Cerebellar cortex (tissue), 1 donor: ENCODE measurements at regions not wholly inside any gene's neighbourhood (a gene's known extent, or its start where the extent isn't known, plus 50 kb on each side); places are given as distances from the start of the nearest gene placed in this dataset.
A peak's percentile ranks its signal among the peaks of the same experiment; 100 is the strongest.
"Not testable (repeated sequence)": the region's sequence is repeated elsewhere in the genome, so short reads cannot be mapped to it uniquely, and the experiment has no call there.

ENCODE experiments used
- DNase-seq: peaks from one replicate; pipeline ENCODE4 v3.0.0-alpha.2; 2015; ENCODE audit warnings: low spot score

DNA sequence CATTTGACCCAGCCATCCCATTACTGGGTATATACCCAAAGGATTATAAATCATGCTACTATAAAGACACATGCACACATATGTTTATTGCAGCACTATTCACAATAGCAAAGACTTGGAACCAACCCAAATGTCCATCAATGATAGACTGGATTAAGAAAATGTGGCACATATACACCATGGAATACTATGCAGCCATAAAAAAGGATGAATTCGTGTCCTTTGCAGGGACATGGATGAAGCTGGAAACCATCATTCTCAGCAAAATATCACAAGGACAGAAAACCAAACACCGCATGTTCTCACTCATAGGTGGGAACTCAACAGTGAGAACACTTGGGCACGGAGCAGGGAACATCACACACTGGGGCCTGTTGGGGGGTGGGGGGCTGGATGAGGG is 290.0 kb upstream of the HNRNPA3 start:
- DNase-seq: not testable (repeated sequence)

DNA sequence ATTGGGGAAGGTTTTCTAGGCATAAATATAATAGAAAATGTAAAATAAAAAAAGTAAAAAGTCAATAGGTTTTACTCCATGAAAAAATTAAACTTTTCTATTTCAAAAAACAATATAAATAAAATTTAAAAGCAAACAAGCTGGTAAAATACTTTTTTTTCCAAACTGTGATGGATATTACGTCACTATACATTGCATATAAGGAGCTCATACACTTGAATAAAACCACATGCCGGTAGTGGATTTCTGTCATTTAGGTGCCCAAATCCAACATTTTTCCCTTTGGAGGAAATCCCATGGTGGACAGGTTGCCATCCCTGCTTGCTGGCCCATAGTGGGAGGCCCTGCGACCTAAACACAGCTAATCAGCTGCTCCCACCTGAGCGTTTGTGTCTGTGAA is 289.4 kb upstream of the HNRNPA3 start:
- no peak for DNase-seq

DNA sequence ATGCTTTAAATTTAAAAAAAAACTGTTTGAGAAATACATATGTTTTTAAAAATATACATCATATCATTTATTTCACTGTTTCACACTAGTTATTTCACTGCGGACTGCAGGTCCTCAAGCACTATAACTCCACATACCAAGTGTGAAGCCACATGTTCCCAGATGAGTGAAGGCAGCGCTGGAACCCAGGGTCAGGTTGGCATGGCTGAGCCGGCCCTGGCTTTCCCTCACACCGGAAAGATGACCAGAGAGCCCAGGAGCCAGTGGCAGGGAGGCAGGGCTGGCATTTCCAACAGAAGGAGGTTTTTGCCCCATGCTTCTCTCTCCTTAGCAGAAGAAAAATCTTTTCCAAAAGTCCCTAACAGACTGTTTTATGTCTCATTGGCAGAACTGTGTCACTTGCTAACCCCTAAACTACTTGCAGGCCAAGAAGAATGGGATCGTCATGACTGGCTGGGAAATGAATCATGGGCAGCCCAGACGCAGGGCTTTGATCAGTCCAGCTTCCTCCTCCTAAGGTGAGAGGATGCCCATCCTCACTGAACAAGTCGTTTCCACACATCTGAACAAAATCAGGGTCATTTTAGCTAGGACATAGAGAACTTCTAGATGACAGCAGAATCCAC is 287.6 kb upstream of the HNRNPA3 start:
- no peak for DNase-seq

DNA sequence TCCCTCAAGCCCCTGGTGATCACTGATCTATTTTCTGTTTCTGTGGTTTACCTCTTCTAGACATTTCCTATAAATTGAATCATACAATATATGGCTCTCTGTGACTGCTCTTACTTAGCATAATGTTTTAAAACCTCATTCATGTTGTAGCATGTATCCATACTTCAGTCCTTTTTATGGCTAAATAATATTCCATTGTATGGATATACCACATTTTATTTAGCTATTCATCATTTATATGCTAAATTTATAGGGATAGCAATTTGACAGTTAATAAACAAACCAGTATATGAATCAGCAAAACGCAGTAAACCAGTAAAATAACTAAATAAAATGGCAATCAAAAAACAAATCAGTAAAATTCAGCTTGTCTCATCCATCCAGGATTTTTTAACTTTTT is 286.1 kb upstream of the HNRNPA3 start:
- no peak for DNase-seq

DNA sequence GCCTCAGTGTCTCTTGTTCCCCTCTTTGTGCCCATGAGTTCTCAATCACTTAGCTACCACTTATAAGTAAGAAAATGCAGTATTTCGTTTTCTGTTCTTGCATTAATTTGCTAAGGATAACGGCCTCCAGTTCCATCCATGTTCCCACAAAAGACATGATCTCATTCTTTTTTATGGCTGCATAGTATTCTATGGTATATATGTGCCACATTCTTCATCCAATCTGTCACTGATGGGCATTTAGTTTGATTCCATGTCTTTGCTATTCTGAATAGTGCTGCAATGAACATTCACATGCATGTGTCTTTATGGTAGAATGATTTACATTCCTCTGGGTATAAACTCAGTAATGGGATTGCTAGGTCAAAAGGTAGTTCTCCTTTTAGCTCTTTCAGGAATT is 283.2 kb upstream of the HNRNPA3 start:
- not testable (repeated sequence) for DNase-seq

DNA sequence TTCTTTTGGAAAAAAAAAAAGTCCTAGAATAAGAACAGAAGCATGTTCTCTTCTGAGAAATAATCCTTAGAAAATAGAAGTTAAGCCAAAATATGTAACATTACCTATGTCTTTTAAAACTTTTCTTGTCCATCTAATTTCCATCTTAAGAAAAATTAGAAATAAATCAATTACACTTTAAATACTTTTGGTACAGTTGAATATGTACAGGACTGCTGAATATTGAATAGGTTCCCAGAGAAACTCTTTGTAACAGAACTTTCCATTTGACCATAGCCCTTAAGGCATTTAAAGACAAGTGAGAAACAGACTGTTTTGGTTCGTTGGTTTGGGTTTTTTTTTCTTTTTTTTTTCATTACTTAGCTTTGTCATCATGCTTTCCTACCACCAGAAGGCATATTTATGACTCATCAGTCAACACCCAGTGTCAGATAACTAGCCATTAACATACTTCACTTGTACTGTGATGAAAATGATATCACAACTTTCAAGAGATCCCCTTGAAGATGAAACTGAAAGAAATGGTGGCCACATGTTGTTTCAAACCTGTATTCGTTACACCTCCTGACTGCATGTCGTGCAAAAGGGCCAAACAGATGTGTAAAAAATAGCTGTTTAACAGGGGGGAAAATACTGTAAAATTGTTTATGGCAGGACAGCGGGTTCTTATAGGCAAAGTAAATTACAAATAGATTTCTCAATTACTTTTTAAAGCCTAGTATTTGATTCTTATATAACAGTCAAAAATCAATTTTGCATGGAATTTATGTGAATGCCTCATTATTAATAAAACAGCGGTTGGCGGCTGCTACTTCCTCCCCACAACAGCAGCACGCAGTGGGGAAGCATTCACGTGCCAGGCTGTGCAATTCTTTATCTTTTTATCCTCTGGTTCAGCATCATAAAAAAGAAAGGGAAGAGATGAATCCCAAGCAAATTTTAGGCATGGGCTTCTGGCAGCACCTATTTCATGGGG is 280.7 kb upstream of the HNRNPA3 start:
- DNase-seq: no peak

DNA sequence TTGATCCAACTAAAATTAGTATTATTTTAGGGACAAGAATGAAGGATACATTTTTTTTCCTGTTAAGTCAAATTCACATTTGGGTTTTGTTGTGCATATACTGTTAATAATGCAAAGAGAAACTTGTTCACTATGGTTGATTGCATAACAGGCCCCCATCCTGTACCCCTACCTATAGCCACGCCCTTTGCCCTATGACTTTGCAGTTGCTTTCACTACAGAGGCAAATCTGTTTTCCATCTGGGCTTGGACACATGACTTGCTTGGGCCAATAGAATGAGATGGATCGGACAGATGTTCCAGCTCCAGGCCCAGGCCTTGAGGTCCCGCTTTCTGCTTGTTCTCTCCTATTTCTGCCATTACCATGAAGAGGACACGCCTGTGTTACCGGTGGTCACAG is 278.5 kb upstream of the HNRNPA3 start:
- DNase-seq: no peak

DNA sequence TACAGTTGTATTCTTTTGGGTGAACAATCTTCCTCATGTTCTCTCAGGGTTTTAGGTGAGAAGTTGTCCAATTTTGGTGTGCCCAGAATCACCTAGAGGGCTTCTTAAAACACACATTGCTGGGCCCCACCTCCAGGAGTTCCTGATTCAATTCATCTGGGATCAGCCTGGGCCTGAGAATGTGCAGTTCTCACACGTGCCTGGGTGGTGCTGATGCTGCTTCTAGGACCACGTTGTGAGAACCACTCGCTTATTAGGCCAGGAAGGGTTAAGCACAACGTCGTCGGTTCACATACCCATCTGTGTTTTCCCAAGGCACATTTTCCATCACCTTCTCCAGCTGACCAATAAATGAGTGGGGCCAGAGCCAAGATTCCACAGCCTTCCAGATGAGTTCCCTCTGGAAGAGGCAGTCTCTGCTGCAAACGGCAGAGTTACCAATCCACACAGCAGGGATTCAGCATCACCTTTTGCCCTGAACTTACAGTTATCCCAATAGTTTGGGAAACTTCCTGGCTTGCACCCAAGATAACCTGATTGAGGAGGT is 277.7 kb upstream of the HNRNPA3 start:
- no peak for DNase-seq

DNA sequence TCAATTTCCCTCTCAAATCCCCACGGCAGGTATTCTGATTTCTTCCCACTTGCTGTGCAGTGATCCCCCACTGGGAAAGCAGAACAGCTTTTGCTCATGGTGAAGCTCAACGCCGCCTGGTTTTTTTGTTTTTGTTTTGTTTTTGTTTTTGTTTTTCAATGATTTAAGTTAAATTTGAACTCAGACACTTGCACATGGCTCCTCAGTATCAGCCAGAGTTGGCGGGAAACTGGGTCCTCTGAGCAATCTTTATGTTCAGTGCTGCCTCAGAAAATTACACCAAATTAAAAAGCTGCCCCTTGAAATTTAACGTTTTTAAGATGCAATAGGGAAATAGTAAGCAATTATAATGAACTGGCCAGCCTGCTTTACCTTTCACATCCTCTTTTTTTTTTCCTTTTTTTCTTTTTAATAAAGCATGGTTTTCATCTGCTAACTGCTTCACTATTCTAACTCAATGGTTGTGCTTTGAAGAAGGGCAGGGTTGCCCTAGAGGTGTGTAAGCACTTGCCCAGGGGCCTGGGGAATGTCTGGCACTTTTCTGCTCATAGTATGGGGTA is 277.0 kb upstream of the HNRNPA3 start:
- no peak for DNase-seq

DNA sequence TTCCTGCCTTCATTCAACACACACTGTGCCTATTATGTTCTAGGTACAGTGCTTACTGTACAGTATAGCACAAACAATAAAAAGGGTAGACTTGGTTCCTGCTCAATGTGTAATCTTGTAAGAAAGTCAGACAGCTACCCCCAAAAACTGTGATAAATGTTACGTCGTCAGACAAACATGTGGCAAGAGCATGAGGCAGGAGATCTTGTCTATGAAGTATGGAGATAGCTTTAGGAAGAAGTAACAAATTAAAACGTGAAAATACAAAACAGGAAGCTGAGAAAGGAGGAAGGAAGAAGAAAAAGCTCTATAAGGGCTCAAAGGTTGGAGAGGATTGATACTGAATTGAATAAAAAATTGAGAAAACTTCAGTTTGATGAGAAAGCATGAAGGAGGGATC is 276.2 kb upstream of the HNRNPA3 start:
- DNase-seq: no peak

DNA sequence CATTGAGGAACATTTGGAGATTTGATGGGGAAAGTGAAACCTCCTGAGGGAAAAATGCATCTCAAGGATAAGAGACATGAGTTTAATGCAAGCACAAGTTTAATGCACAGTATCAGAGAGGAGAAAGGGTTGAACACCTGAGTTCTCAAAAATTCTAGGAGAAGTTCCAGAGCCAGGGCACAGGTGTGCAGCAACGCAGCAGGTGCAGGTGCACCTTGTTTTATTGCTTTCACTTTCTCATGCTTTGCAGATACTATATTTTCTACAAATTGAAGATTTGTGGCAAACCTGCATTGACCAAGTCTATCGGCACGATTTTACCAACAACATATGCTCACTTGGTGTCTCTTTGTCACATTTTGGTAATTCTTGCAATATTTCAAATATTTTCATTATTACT is 267.6 kb upstream of the HNRNPA3 start:
- DNase-seq: no peak

DNA sequence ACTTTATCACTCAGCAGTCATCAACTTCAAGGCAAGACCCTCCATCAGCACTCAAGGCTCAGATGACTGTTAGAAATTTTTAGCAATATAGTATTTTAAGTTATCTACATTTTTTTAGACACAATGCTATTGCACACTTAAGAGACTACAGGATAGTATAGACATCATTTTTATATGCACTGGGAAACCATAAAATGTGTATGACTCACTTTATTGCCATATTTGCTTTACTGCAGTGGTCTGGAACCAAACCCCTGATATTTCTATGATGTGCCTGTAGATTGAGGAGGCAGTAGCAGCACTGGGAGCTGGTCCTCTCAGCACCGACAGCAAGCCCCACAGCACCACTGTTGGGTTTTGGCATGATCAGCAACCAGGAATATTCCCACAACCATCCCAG is 264.8 kb upstream of the HNRNPA3 start:
- no peak for DNase-seq

DNA sequence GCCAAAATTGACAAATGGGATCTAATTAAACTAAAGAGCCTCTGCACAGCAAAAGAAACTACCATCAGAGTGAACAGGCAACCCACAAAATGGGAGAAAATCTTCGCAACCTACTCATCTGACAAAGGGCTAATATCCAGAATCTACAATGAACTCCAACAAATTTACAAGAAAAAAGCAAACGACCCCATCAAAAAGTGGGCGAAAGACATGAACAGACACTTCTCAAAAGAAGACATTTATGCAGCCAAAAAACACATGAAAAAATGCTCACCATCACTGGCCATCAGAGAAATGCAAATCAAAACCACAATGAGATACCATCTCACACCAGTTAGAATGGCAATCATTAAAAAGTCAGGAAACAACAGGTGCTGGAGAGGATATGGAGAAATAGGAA is 261.4 kb upstream of the HNRNPA3 start:
- not testable (repeated sequence) for DNase-seq

DNA sequence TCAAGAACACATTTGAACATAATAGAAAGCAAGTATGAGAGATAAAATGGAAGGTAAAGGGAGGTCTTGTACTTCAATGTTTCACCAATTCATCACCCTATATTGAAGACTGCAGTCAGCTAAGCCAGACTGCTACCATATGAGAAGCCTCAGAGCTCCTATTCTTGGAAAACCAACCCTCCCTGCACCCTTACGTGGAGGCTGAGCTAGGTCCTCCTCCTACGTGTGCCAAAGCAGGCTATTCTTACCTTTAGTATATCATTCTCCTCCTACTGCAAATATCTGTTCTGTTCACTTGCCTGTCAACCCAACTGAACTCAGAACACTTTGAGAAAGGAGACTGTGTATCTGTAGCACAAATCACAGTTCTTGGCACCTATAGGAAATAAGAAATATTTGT is 255.8 kb upstream of the HNRNPA3 start:
- no peak for DNase-seq

DNA sequence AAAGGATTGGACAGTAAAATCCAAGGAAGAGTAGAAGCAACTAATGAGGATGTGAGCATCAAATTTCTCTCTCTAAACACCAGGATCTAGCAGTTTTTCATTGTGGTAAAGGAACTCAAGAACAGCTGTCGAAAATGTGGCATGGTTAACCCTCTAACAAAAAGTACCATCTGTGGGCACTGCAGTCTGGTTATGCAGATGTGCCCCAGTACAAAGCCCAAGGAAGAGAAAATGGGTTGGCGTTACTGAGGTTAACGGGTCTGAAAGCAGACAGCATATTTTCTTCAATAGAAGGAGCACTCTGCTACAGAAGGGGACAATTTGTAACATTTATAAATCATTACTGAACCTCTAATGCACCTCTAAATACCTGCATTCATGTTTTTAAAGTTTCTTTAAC is 253.0 kb upstream of the HNRNPA3 start:
- DNase-seq: no peak

DNA sequence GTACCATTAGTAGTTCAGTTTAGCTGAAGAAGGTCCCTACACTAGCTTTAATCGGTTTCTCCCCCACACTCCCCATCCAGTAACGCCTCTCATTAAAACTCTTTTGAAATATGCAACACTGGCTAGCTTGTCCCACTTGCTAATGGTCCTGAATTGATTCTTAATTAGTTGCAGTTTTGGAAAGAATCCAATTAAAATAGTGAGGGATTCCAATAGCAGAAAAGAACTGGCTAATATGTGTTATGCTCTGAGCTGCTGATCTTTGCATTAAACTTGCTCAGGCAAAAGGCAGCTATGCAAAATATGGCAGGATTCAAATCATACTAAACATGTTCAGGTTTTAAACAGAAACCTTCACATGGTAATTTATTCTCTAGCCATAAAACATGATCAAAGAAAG is 252.5 kb upstream of the HNRNPA3 start:
- DNase-seq: no peak

DNA sequence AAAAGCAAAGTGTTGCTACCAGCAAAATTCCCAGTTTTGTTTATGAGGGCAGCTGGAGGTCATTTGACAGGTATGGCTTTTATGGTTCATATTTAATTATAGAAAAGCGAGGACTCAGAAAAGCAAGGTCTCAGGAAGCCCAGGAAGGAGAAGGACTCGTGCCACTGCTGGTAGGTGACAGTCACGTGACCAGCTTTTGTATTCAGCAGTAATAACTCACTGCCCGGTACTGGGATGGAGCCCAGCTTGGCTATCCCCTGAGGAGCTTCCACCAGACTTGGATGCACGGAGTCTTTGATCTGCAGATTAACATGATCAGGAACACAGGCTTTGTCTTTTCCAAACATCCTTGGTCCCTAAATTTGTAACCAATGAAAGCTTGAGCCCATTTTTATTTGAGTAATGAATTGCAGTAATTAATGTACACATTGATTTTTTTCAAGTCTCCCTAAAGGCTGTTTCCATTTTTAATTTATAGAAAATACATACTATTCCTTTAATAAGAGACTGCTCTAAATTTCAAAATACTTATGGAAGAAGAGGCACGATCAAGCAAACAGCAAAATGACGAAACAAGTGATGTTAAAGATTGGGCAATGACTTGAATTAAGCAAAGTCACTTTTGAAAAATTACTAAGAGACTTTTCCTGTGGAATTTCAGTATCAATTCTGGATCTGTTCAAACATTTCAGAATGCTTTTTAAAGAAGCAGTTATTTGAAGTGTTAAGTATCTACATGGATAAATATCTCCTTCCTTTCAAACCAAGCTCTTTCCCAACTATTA is 251.7 kb upstream of the HNRNPA3 start:
- peak; percentile 40 for DNase-seq

DNA sequence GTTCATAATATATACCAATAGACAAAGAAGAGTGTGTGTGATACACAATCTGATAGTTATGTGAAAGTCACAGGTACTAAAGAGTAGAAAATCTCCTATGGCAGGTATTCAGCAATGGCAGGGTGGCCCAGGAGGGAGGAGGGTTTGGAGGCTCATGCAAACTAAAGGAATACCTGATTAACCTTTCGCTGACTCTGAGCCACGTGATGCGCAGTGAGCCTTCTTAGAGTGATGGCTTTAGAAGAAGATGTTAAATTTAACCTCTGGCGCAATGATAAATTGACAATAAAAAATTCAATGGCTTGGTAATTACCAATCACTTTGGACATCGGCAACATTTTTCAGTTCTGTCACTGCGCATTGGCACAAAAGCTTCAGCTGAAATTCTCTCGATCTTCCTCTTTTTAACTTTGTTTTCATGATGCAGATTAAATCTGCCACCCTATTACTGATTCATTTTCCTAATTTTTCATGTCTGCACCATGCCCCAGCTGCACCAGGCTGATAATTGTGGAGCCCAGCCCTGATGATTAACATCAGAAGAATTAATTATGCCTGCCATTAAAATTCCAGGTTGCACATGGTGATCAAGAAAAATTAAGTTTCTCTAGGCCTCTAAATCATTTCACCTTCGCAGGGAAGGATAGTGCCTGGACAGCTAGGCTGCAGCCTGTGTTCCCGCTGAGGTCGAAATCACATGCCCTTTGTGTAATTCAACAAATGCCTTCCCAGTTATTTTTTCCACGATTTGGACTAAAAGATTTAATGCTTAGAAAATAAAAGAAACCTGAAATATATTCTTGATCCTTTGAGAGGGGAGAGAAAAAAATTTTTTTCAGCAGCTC is 250.6 kb upstream of the HNRNPA3 start:
- DNase-seq: no peak

DNA sequence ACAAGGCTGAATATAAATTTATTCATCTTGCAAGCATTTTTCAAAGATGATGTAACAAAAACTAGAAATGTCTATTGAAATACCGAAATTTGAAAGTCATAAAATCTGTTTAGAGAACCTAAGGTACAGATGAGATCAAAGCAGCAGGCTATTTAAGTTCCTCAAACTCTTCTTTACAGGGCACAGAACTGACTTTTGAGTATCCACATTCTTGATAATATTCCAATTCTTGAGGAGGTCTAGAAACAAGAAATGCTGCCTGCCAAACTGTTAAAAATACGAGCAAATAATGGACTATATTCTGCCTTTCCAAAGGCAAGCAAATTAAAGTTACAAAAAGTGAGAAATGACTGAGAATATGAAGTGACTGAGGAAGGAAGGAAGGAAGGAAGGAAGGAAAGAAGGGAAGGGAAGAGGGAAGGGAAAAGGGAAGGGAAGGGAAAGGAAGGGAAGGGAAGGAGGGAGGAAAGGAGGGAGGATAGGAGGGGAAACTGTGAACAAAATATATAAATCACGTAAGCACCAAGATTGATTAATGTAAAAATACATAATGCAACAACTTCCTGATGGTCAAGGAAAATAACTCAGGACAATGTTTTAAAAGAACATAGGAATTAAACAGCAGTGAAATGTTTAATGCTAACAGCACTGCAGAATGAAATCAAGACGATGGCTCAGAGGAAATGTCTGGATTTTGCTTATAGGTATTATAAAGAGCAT is 248.9 kb upstream of the HNRNPA3 start:
- no peak for DNase-seq

DNA sequence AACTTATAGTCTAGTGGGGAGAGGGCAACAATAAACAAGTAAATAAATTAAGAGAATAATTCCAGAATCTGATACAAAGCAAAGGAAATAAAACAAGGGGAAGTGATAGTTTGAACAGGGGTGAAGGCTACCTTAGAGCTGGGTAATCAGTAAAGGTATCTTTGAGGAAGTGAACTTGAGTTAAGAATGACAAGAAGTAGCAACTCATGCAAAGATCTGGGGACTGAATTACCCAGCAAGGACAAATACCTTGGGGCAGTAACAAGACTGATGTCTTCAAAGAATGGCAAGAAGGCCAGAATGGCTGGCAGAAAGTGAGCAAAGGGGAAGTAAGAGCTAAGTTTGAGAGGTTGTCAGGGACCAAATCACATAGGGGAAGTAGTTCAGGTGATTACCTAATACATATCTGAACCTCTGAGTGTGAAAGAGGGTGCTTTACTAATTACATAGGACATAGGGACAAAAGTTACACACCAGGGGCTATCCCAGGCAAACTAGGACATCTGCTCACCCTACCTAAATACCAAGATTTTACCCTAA is 244.6 kb upstream of the HNRNPA3 start:
- DNase-seq: no peak
